ENCODE measurements at regions not wholly inside any gene's neighbourhood (a gene's known extent, or its start where the extent isn't known, plus 50 kb on each side); places are given as distances from the start of the nearest gene placed in this dataset.

DNA sequence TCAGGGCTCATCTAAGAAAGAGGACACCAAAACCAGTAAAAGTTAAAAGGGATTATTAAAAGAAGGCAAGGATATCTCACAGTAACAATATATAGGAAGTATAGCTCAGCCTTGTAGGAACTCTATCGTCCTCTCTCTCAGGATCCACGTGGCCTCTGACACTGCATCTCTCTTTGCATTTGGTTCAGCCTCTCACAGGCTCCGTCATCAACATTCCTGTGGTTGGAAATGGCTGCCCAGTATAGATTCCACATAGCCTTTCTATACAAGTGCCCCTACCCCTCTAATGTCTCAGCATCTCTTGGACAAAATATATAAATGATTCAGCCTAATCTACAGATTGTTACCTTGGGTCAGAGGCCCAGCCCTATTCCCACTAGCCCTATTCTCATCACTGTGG lies 101.3 kb upstream of the DBX1 start:
- H3K79me2 ChIP-seq (replicated peaks; ENCODE audit: insufficient read depth, low read length), result no peaks in the 10 kb centered on the region
- H2AFZ ChIP-seq (ENCODE audit: low read depth, low read length), result no peak overlapping the region
- H3K9ac ChIP-seq (ENCODE audit: low read length), result no peak overlapping the region
- H3K27ac ChIP-seq (ENCODE audit: low read length), result no peak overlapping the region
- no peaks in the 10 kb centered on the region for H3K9me3 ChIP-seq (ENCODE audit: low read length)
- H4K20me1 ChIP-seq (ENCODE audit: insufficient read depth), result no peaks in the 10 kb centered on the region
- no peaks in the 10 kb centered on the region for H3K9me2 ChIP-seq (ENCODE audit: insufficient read depth, low read length)
- no peaks in the 10 kb centered on the region for H3F3A ChIP-seq (ENCODE audit: insufficient read depth, low read length, poor library complexity, severe bottlenecking)
- no peaks in the 10 kb centered on the region for H3K27me3 ChIP-seq (ENCODE audit: insufficient read depth, low read depth, low read length)
- TF ChIP-seq, protein P1, sequence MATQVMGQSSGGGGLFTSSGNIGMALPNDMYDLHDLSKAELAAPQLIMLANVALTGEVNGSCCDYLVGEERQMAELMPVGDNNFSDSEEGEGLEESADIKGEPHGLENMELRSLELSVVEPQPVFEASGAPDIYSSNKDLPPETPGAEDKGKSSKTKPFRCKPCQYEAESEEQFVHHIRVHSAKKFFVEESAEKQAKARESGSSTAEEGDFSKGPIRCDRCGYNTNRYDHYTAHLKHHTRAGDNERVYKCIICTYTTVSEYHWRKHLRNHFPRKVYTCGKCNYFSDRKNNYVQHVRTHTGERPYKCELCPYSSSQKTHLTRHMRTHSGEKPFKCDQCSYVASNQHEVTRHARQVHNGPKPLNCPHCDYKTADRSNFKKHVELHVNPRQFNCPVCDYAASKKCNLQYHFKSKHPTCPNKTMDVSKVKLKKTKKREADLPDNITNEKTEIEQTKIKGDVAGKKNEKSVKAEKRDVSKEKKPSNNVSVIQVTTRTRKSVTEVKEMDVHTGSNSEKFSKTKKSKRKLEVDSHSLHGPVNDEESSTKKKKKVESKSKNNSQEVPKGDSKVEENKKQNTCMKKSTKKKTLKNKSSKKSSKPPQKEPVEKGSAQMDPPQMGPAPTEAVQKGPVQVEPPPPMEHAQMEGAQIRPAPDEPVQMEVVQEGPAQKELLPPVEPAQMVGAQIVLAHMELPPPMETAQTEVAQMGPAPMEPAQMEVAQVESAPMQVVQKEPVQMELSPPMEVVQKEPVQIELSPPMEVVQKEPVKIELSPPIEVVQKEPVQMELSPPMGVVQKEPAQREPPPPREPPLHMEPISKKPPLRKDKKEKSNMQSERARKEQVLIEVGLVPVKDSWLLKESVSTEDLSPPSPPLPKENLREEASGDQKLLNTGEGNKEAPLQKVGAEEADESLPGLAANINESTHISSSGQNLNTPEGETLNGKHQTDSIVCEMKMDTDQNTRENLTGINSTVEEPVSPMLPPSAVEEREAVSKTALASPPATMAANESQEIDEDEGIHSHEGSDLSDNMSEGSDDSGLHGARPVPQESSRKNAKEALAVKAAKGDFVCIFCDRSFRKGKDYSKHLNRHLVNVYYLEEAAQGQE (IDR thresholded peaks at IDR 0.05; ENCODE audit: borderline replicate concordance), result no peak
- no peak for TF ChIP-seq MXI1 (conservative IDR thresholded peaks at IDR 0.05; ENCODE audit: poor library complexity, severe bottlenecking)
- no peak for TF ChIP-seq EP300 (conservative IDR thresholded peaks at IDR 0.05; ENCODE audit: poor library complexity, severe bottlenecking)
- no peak for TF ChIP-seq POLR2AphosphoS5 (IDR thresholded peaks at IDR 0.05)
- TF ChIP-seq SMC3 (conservative IDR thresholded peaks at IDR 0.05; ENCODE audit: poor library complexity), result no peak
- TF ChIP-seq, protein P2, sequence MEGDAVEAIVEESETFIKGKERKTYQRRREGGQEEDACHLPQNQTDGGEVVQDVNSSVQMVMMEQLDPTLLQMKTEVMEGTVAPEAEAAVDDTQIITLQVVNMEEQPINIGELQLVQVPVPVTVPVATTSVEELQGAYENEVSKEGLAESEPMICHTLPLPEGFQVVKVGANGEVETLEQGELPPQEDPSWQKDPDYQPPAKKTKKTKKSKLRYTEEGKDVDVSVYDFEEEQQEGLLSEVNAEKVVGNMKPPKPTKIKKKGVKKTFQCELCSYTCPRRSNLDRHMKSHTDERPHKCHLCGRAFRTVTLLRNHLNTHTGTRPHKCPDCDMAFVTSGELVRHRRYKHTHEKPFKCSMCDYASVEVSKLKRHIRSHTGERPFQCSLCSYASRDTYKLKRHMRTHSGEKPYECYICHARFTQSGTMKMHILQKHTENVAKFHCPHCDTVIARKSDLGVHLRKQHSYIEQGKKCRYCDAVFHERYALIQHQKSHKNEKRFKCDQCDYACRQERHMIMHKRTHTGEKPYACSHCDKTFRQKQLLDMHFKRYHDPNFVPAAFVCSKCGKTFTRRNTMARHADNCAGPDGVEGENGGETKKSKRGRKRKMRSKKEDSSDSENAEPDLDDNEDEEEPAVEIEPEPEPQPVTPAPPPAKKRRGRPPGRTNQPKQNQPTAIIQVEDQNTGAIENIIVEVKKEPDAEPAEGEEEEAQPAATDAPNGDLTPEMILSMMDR (IDR thresholded peaks at IDR 0.05; ENCODE audit: poor library complexity, severe bottlenecking), result no peak
- TF ChIP-seq TAF1 (IDR thresholded peaks at IDR 0.05; ENCODE audit: low read depth), result no peak
- TF ChIP-seq EZH2 (IDR thresholded peaks at IDR 0.05; ENCODE audit: borderline replicate concordance, insufficient read depth, low read length, poor library complexity, severe bottlenecking), result no peak
- no peak for TF ChIP-seq RAD21 (conservative IDR thresholded peaks at IDR 0.05)
- no peaks in the 10 kb centered on the region for H3K36me3 ChIP-seq (ENCODE audit: insufficient read depth, low read length)
- H3K4me2 ChIP-seq (ENCODE audit: low read length), result no peak overlapping the region
- H3K4me3 ChIP-seq (ENCODE audit: low read length), result no peak overlapping the region

DNA sequence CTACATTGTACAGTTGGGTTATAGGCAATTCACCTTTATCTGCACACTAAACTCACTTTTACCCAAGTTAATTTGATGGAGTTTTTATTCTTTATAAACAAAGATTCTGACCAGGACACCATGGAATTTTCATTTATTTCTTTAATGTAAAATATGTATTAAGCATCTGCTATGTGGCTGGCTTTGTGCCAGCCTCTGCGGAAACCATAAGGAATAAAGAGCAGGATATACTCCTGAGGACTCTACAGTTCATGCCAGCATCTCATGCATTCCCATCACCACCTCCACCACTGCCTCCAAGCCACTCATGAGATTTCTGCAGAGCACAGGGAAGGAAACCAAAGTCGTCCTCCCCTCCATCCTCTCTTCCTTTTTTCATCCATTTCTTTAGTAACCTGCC lies 100.0 kb upstream of the DBX1 start:
- Histone ChIP-seq H3K9me2 (ENCODE audit: insufficient read depth, low read length) (no peaks in the 10 kb centered on the region), H3F3A (ENCODE audit: insufficient read depth, low read length, poor library complexity, severe bottlenecking) (no peaks in the 10 kb centered on the region), H3K4me2 (ENCODE audit: low read length) (no peak overlapping the region), H3K9ac (ENCODE audit: low read length) (no peak overlapping the region), H3K4me3 (ENCODE audit: low read length) (no peak overlapping the region), H3K79me2 (replicated peaks; ENCODE audit: insufficient read depth, low read length) (no peaks in the 10 kb centered on the region), H3K27ac (ENCODE audit: low read length) (no peak overlapping the region), H4K20me1 (ENCODE audit: insufficient read depth) (no peaks in the 10 kb centered on the region), H2AFZ (ENCODE audit: low read depth, low read length) (no peak overlapping the region), H3K27me3 (ENCODE audit: insufficient read depth, low read depth, low read length) (no peaks in the 10 kb centered on the region), H3K36me3 (ENCODE audit: insufficient read depth, low read length) (no peaks in the 10 kb centered on the region), H3K9me3 (ENCODE audit: low read length) (no peaks in the 10 kb centered on the region)
- TF ChIP-seq RAD21 (conservative IDR thresholded peaks at IDR 0.05) (no peak), EZH2 (IDR thresholded peaks at IDR 0.05; ENCODE audit: borderline replicate concordance, insufficient read depth, low read length, poor library complexity, severe bottlenecking) (no peak), MXI1 (conservative IDR thresholded peaks at IDR 0.05; ENCODE audit: poor library complexity, severe bottlenecking) (no peak), POLR2AphosphoS5 (IDR thresholded peaks at IDR 0.05) (no peak), TAF1 (IDR thresholded peaks at IDR 0.05; ENCODE audit: low read depth) (no peak)

All from neural cell (in vitro differentiated cells).